GM20431 (cell line): ENCODE measurements at regions not wholly inside any gene's neighbourhood (a gene's known extent, or its start where the extent isn't known, plus 50 kb on each side); places are given as distances from the start of the nearest gene placed in this dataset.
"Not testable (repeated sequence)": the region's sequence is repeated elsewhere in the genome, so short reads cannot be mapped to it uniquely, and the experiment has no call there.

Experiments
- in situ Hi-C: fragments of 300-500 bp; cut with MseI, MboI; formaldehyde crosslinking; loops from one replicate; pipeline ENCODE4 v1.15.0; 2020; ENCODE audit warnings: low sequenced_read_pairs; ENCODE audit not compliant: unreplicated experiment

DNA sequence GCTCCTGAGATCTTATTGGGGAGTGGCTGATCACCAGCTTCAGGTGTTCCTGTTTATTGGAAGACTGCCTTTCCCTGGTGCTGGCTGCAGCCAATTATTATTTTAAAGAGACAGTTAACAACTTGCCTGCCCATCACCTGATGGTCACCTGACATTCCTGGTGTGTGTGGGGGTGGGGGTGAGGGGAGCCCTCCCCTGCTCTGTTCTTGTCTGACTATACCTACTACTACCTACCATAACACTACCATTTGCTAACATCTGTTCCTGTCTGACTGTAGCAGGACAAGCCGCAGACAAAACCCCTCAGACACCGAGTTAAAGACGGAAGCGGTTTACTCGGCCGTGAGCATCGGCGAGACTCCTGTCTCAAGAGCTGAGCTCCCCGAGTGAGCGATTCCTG lies 54.9 kb upstream of the NBPF3 start:
- in situ Hi-C loops = no loop called here

GRCh38 chr1:21384620-21385019 lies 55.3 kb upstream of the NBPF3 start:
- in situ Hi-C loops = no loop called here

DNA sequence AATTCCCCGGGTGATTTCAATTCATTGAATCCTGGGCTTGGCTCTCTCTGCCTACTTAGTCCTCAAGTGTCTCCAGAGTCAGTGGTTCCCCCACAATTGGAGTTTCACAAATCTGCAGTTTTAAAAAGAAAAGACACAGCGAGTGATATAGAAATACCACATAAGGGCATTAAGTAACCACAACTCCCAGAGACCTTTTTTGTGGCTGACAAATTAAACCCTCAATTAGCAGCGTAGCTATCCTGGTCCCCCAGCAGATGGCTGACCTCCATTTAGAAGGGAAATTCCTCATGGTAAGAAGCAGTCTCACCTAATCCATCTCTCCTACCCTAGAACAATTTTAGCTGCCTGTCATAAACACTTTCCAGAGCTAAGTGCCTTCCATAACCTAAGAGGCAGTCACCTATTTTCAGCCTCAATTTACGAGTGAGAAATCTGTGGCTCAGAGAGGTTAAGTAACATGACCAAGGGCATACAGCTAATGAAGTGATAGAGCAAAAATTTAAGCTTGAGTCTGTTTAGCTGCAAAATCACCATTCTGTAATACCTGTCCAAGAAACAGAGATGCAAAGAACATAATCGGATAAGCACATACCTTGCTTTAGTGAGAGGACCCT lies 56.0 kb upstream of the NBPF3 start:
- in situ Hi-C loops = no loop called here

DNA sequence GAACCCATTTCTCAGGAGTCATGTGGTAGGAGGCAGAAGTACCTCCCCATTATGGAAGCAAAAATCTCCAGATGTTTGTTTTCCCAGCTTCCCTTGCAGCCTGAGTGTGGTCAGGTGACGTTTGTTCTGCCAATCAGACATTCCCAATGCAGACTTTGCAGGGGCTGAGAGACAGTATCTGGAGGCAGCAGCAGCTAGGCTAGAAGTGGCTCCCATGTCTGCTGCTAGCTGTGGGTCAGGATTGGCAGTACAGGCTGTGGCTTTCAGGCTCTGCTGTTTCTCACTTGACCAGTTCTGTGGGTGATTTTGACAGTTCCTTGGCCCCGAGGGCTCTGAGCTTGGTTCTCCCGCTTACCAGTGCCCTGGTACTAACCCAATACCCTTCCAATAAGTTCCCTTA lies 58.6 kb upstream of the NBPF3 start:
- in situ Hi-C loops = no loop called here

GRCh38 chr1:21380147-21380546 lies 59.8 kb upstream of the NBPF3 start:
- in situ Hi-C loops = not testable (repeated sequence)

DNA sequence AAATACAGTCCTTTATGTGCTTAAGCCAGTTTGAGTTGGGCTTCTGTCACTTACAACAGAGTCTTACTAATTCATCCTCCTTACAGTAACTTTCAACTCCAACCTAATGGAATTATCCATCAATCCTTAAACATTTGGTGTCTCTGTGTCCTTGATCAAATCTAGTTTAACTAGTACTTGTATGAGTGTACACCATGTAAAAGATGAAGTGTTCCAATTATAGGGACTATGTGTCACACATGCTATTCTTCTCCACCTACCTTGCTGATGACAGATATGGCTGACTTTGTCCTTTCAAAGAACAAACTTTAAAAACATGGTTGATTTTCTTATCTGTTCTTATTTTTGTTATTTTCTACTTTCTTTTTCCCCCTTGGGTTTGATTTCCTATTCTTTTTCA lies 60.4 kb upstream of the NBPF3 start:
- in situ Hi-C loops = no loop called here

DNA sequence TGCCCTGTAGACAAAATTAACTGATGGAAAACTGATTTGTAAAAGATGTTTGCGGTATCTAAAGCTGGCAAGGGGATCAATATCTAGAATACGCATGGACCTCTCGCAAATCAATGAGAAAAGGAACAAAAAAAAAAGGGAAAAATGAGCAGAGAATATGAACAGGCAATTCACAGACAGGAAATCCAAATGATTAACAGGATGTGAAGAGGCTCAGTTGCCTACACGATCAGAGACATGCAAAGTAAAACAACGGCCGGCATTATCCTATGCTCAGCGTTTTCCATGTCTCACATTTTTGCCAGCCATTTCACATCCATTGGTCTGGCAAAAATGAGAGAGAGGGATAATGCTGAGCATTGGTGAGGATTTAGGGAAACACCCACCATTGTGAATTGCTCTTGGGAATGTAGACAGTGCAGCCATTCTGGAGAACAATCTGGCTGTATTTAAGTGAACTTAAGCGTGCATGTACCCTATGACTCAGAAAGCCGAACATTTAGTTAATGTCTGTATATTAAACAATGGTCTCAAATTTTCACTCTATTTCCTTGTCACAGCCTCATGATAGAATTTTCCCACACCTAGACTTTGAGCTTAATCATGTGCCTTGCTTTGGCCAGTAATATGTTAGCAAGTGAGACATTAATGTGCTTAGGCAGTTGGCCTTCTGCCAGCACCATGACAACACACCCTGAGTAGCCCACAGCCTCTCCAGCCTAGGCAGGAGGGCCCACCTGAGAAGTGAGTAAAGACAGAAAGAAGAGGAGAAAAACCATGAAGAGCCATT lies 61.0 kb upstream of the NBPF3 start:
- in situ Hi-C loops = no loop called here

GRCh38 chr1:21372383-21372782 lies 67.6 kb upstream of the NBPF3 start:
- in situ Hi-C loops = no loop called here

- in situ Hi-C loops = loop anchor here (10.0 kb wide), 1 partner anchor 115 kb away; no protein-coding TSS in a partner anchor
Measured at GRCh38 chr1:21369905-21370304, 70.0 kb upstream of the NBPF3 start.

- in situ Hi-C loops = loop anchor here (10.0 kb wide), 1 partner anchor 114 kb away; no protein-coding TSS in a partner anchor
Measured at GRCh38 chr1:21368515-21369289, 71.2 kb upstream of the NBPF3 start.

GRCh38 chr1:21367973-21368514 lies 71.9 kb upstream of the NBPF3 start:
- in situ Hi-C loops = loop anchor here (10.0 kb wide), 1 partner anchor 113 kb away; no protein-coding TSS in a partner anchor

DNA sequence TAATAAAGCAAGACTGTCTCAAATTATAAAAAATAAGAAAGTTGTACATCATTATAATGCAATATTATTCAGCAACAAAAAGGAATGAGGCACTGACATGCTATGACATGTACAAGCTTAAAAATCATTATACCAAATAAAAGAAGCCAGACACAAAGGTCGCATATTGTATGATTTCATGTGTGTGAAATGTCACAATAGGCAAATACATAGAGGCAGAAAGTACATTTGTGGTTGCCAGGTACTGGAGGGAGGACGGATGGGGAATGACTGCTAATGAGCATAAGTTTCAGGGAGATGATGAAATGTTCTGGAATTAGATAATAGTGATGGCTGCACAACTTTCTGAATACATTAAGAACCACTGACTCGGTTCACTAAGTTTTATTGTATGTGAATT lies 73.6 kb upstream of the NBPF3 start:
- in situ Hi-C loops = loop anchor here (10.0 kb wide), 1 partner anchor 111 kb away; no protein-coding TSS in a partner anchor

DNA sequence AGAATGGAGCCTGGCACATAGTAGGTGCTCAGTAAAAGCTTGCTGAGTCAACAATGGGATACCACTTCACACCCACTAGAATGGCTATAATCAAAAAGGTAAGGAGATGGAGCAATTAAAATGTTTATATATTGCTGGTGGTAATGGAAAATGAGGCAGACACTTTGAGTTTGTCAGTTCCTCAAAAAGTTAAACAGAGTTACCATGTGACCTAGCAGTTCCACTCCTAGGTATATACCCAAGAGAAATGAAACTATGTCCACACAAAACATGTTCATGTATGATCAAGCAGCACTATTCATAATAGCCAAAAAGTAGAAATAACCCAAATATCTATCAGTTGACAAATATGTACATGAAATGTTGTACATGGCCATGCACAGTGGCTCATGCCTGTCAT lies 74.8 kb upstream of the ECE1 start:
- in situ Hi-C loops = loop anchor here (10.0 kb wide), 1 partner anchor 110 kb away; no protein-coding TSS in a partner anchor

GRCh38 chr1:21362096-21362495 lies 71.8 kb upstream of the ECE1 start:
- in situ Hi-C loops = loop anchor here (10.0 kb wide), 1 partner anchor 107 kb away; no protein-coding TSS in a partner anchor

- in situ Hi-C loops = loop anchor here (10.0 kb wide), 1 partner anchor 107 kb away; no protein-coding TSS in a partner anchor
Measured at GRCh38 chr1:21361506-21361905, 71.2 kb upstream of the ECE1 start.

DNA sequence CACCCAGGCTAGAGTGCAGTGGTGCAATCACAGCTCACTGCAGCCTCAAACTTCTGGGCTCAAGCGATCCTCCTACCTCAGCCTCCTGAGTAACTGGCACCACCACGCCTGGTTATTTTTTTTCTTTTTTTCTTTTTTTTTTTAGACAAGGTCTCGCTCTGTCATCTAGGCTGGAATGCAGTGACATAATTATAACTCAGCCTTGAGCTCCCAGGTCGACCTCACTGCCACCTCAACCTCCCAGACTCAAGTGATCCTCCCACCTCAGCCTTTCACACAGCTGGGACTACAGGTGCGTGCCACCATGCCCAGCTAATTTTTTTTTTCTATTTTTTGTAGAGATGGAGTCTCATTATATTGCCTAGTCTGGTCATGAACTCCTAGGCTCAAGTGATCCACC lies 66.9 kb upstream of the ECE1 start:
- in situ Hi-C loops = no loop called here

DNA sequence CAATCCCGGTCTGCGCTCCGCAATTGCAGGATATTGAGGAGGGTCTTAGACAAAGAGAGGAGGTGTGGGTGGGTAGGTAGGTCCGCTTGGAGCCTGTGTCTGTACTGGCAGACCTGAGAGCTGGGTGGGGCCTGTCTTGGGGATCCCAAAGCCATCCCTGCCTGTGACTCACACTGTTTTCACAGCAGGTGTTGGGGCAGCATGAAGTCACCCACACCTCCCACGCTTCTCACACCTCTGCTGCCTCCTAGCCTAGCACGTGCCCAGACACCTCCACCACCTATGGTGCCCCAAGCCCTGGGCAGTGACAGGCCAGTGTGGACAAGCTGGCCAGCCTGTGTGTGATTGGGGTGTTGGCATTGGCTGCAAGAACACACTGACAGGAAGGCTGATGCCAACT lies 65.7 kb upstream of the ECE1 start:
- in situ Hi-C loops = no loop called here

DNA sequence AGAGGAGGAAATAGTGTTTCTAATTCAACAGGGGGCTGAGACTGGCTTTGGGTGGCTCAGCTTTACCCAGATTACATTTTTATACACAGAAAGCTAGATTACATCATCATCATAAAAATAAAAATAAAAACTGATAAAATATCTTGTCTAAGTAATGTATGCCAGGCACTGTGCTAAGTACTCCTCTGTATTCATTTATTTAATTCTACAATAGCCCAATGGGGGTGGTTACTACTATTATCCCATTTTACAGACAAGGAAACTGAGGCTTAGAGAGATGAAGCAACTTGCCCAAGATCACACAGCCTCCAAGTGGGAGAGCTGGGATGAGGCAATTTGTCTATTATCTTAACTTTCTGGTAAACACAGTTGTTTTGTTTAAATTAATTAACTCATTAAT lies 62.3 kb upstream of the ECE1 start:
- in situ Hi-C loops = no loop called here

DNA sequence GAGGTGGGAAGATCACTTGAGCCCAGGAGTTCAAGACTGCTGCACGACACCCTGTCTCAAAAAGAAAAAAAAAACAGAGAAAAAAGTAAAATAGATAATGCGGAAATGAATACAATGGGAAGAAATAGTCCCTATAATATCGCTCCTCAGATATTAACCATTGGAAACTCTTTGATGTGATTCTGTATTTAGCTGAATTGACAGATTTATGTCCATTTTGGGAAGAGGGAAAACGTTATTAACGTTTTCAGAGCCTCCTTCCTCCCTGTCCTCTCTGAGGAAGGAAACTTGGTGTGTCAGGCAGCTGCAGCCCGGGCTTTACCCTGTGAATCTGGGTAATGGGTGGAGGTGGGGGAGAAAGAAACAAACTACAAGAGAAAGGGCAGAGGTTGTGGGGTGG lies 61.6 kb upstream of the ECE1 start:
- in situ Hi-C loops = no loop called here

- in situ Hi-C loops = no loop called here
Measured at GRCh38 chr1:21350202-21350885, 60.1 kb upstream of the ECE1 start.
